ENCODE measurements at regions not wholly inside any gene's neighbourhood (a gene's known extent, or its start where the extent isn't known, plus 50 kb on each side); places are given as distances from the start of the nearest gene placed in this dataset.

DNA sequence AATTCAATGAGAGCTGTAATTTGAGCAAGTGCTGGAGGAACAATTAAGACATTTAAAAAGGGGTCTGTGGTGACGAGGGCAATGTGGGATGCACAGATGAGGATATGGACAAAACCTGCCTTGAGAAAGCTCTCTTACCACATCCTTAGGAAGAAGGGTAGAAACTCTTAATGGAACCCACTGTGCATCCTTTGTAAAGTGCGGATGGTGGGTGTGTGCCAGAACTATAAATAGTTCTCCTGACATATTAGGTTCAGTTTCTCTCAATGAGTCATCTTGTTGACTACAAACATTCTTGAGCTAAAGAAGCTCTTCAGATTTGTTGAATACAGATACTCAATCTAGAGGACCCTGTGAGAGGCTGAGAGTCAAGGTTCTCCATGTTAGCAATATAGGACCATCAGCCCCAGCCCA is 106.1 kb upstream of the ANO4 start:
- no peaks in the 10 kb centered on the region for H3K36me3 ChIP-seq (replicated peaks; ENCODE audit: insufficient read depth, low read depth)
- H4K20me1 ChIP-seq (ENCODE audit: insufficient read depth, poor library complexity, severe bottlenecking): no peaks in the 10 kb centered on the region
- no peak overlapping the region for H2AFZ ChIP-seq
- H3K79me2 ChIP-seq: no peaks in the 10 kb centered on the region
- no peak overlapping the region for H3K4me2 ChIP-seq
- DNase-seq (ENCODE audit: low spot score): no peak
- H3K9me2 ChIP-seq (replicated peaks; ENCODE audit: insufficient read depth): no peaks in the 10 kb centered on the region
- H3K4me3 ChIP-seq: no peak overlapping the region
- 89% methylated on average over 2 of the region's 2 CpGs for WGBS (ENCODE audit: low lambda C conversion rate, missing lambda C conversion rate)
- H3K9me3 ChIP-seq (ENCODE audit: low read depth): no peaks in the 10 kb centered on the region
- TF ChIP-seq, protein P1, sequence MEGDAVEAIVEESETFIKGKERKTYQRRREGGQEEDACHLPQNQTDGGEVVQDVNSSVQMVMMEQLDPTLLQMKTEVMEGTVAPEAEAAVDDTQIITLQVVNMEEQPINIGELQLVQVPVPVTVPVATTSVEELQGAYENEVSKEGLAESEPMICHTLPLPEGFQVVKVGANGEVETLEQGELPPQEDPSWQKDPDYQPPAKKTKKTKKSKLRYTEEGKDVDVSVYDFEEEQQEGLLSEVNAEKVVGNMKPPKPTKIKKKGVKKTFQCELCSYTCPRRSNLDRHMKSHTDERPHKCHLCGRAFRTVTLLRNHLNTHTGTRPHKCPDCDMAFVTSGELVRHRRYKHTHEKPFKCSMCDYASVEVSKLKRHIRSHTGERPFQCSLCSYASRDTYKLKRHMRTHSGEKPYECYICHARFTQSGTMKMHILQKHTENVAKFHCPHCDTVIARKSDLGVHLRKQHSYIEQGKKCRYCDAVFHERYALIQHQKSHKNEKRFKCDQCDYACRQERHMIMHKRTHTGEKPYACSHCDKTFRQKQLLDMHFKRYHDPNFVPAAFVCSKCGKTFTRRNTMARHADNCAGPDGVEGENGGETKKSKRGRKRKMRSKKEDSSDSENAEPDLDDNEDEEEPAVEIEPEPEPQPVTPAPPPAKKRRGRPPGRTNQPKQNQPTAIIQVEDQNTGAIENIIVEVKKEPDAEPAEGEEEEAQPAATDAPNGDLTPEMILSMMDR (IDR thresholded peaks at IDR 0.05; ENCODE audit: poor library complexity): no peak
- TF ChIP-seq EZH2phosphoT487 (IDR thresholded peaks at IDR 0.05; ENCODE audit: low read depth, severe bottlenecking, unreplicated experiment): no peak
- no peaks in the 10 kb centered on the region for H3K4me1 ChIP-seq (ENCODE audit: insufficient read depth)
- no peaks in the 10 kb centered on the region for H3K27me3 ChIP-seq
- no peak overlapping the region for H3K27ac ChIP-seq

DNA sequence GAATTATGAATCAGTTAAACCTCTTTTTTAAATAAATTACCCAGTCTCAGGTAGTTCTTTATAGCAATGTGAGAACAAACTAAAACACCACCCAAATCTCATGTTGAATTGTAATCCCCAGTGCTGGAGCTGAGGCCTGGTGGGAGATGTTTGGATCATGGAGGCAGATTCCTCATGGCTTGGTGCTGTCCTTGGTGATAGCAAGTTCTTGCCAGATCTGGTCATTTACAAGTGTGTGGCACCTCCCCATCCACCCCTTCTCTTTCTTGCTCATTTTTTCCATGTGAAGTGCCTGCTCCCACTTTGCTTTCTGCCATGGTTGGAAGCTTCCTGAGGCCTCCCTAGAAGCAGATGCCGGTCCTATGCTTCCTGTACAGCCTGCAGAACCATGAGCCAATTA is 102.1 kb upstream of the ANO4 start:
- no peaks in the 10 kb centered on the region for H4K20me1 ChIP-seq (ENCODE audit: insufficient read depth, poor library complexity, severe bottlenecking)
- WGBS (ENCODE audit: low lambda C conversion rate, missing lambda C conversion rate): 84% methylated on average over 1 of the region's 1 CpG
- no peak for DNase-seq (ENCODE audit: low spot score)

DNA sequence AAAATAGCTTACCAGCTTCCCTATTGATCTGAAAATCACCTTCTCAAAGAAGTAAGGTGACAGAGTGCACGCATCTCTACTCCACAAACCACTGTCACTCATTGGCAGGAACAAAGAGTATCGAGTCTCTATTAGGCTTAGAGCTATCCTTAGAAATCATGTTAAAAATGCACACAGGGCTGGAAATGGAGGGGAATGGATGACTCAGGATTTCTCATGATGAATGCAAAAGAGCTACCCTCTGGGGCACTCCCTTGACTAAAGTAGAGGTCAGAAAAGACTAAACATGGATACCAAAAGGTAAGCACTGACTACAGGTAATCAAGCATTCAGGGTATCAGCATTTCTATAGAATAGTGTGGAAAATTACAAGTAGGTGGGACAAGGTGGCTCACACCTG is 96.1 kb upstream of the ANO4 start:
- Histone ChIP-seq H3K9me3 (ENCODE audit: low read depth) (no peaks in the 10 kb centered on the region), H3K27me3 (peaks cover 10% of the 10 kb centered on the region), H3K4me2 (no peak overlapping the region), H3K4me1 (ENCODE audit: insufficient read depth) (no peaks in the 10 kb centered on the region), H4K20me1 (ENCODE audit: insufficient read depth, poor library complexity, severe bottlenecking) (no peaks in the 10 kb centered on the region), H2AFZ (no peak overlapping the region), H3K4me3 (no peak overlapping the region), H3K79me2 (no peaks in the 10 kb centered on the region), H3K27ac (no peak overlapping the region), H3K9me2 (replicated peaks; ENCODE audit: insufficient read depth) (no peaks in the 10 kb centered on the region), H3K36me3 (replicated peaks; ENCODE audit: insufficient read depth, low read depth) (no peaks in the 10 kb centered on the region)
- no peak for TF ChIP-seq EZH2 (IDR thresholded peaks at IDR 0.05; ENCODE audit: borderline replicate concordance)
- no peak for TF ChIP-seq EZH2phosphoT487 (IDR thresholded peaks at IDR 0.05; ENCODE audit: low read depth, severe bottlenecking, unreplicated experiment)
- TF ChIP-seq, protein P1 (IDR thresholded peaks at IDR 0.05; ENCODE audit: poor library complexity): no peak
- DNase-seq (ENCODE audit: low spot score): no peak
- 86% methylated on average over 2 of the region's 2 CpGs for WGBS (ENCODE audit: low lambda C conversion rate, missing lambda C conversion rate)

More for the DNA sequence above, 102.1 kb upstream of the ANO4 start:
- no peaks in the 10 kb centered on the region for H3K9me3 ChIP-seq (ENCODE audit: low read depth)
- H3K79me2 ChIP-seq: no peaks in the 10 kb centered on the region
- H2AFZ ChIP-seq: no peak overlapping the region
- H3K36me3 ChIP-seq (replicated peaks; ENCODE audit: insufficient read depth, low read depth): no peaks in the 10 kb centered on the region
- no peak overlapping the region for H3K4me2 ChIP-seq
- no peaks in the 10 kb centered on the region for H3K9me2 ChIP-seq (replicated peaks; ENCODE audit: insufficient read depth)
- H3K27me3 ChIP-seq: peaks cover 2% of the 10 kb centered on the region
- H3K4me3 ChIP-seq: no peak overlapping the region
- TF ChIP-seq, protein P1 (IDR thresholded peaks at IDR 0.05; ENCODE audit: poor library complexity): no peak
- TF ChIP-seq EZH2 (IDR thresholded peaks at IDR 0.05; ENCODE audit: borderline replicate concordance) (no peak), EZH2phosphoT487 (IDR thresholded peaks at IDR 0.05; ENCODE audit: low read depth, severe bottlenecking, unreplicated experiment) (no peak)
- no peak overlapping the region for H3K27ac ChIP-seq
- H3K4me1 ChIP-seq (ENCODE audit: insufficient read depth): no peaks in the 10 kb centered on the region

DNA sequence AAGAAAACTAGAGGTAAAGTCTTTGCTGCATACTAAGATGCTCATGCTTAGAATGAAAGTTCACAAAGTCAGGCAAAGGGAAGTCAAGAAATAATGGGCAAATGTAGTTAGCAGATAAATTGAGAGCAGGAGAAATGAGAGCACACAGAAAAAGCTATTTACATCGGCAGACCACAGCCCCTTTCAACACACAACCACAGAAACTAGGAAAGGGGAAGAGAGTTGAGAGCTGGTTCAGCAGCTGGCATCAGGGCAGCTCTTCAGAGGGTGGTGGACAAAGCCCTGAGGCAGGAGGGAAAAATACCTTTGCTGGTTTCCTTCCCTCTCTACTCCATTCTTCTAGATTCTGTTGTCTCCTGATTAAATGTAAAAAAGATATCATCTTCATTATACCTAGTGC is 95.4 kb upstream of the ANO4 start:
- Histone ChIP-seq H3K9me2 (replicated peaks; ENCODE audit: insufficient read depth) (no peaks in the 10 kb centered on the region), H2AFZ (no peak overlapping the region), H3K9me3 (ENCODE audit: low read depth) (no peaks in the 10 kb centered on the region), H3K27me3 (peaks cover 10% of the 10 kb centered on the region), H3K36me3 (replicated peaks; ENCODE audit: insufficient read depth, low read depth) (no peaks in the 10 kb centered on the region), H4K20me1 (ENCODE audit: insufficient read depth, poor library complexity, severe bottlenecking) (no peaks in the 10 kb centered on the region), H3K4me3 (no peak overlapping the region), H3K4me1 (ENCODE audit: insufficient read depth) (no peaks in the 10 kb centered on the region), H3K27ac (no peak overlapping the region), H3K4me2 (no peak overlapping the region), H3K79me2 (no peaks in the 10 kb centered on the region)
- 85% methylated on average over 1 of the region's 1 CpG for WGBS (ENCODE audit: low lambda C conversion rate, missing lambda C conversion rate)
- DNase-seq (ENCODE audit: low spot score): no peak
- TF ChIP-seq EZH2phosphoT487 (IDR thresholded peaks at IDR 0.05; ENCODE audit: low read depth, severe bottlenecking, unreplicated experiment): no peak
- TF ChIP-seq EZH2 (IDR thresholded peaks at IDR 0.05; ENCODE audit: borderline replicate concordance): no peak
- TF ChIP-seq, protein P1 (IDR thresholded peaks at IDR 0.05; ENCODE audit: poor library complexity): no peak
